Common myeloid progenitor, CD34-positive (primary cell): ENCODE measurements at regions not wholly inside any gene's neighbourhood (a gene's known extent, or its start where the extent isn't known, plus 50 kb on each side); places are given as distances from the start of the nearest gene placed in this dataset.

Experiments
- CTCF ChIA-PET: fragments of 350-600 bp; sonication (Branson Sonifier 250); formaldehyde crosslinking; loops from one replicate; lab custom pipeline; 2021; ENCODE audit warnings: antibody characterized with exemption; lab: Charles Lee
- POLR2A ChIA-PET: fragments of 350-600 bp; sonication (Branson Sonifier 250); formaldehyde crosslinking; loops from one replicate; lab custom pipeline; 2021; ENCODE audit warnings: antibody characterized with exemption; lab: Charles Lee
- DNase-seq, 3 donors: peaks; one replicate each; pipeline versions ENCODE4 v3.0.0 to v3.0.0-alpha.2; 2013
- H3K27ac ChIP-seq, 2 experiments: 1 replicate in 1 of 2; 2 replicates in 1 of 2; pipeline ENCODE4 v1.7.0; 2013; ENCODE audit warnings: inconsistent platforms in 2 of 2, low read length in 2 of 2, mild to moderate bottlenecking in 2 of 2, low read depth in 1 of 2, moderate library complexity in 1 of 2; ENCODE audit not compliant: severe bottlenecking in 2 of 2, insufficient read depth in 1 of 2, poor library complexity in 1 of 2
- H3K27me3 ChIP-seq, 5 experiments: replicated peaks in 2 of 5; 1 replicate in 3 of 5; 2 replicates in 2 of 5; pipeline versions ENCODE4 v1.6.1 to v1.7.0; 2013; ENCODE audit warnings: low read length in 4 of 5, mild to moderate bottlenecking in 2 of 5, moderate library complexity in 2 of 5, inconsistent platforms in 1 of 5; ENCODE audit not compliant: insufficient read depth in 5 of 5, control insufficient read depth in 4 of 5
- H3K36me3 ChIP-seq, 4 experiments: 1 replicate in 2 of 4; 2 replicates in 2 of 4; pipeline versions ENCODE4 v1.6.1 to v1.7.0; 2013; ENCODE audit warnings: low read length in 3 of 4, control low read depth in 1 of 4, mild to moderate bottlenecking in 1 of 4; ENCODE audit not compliant: control insufficient read depth in 4 of 4, insufficient read depth in 4 of 4
- H3K4me1 ChIP-seq, 4 experiments: 1 replicate in 3 of 4; 2 replicates in 1 of 4; pipeline versions ENCODE4 v1.6.1 to v1.7.1; 2013; ENCODE audit warnings: low read length in 3 of 4, mild to moderate bottlenecking in 3 of 4, control low read depth in 1 of 4, inconsistent platforms in 1 of 4, moderate library complexity in 1 of 4; ENCODE audit not compliant: control insufficient read depth in 4 of 4, insufficient read depth in 4 of 4; ENCODE audit errors: control extremely low read depth in 1 of 4
- H3K4me3 ChIP-seq, 7 experiments: 1 replicate in 4 of 7; 2 replicates in 3 of 7; pipeline versions ENCODE4 v1.5.1 to v1.7.0; 2013; ENCODE audit warnings: mild to moderate bottlenecking in 7 of 7, low read length in 6 of 7, moderate library complexity in 6 of 7, inconsistent platforms in 2 of 7, low read depth in 2 of 7, control low read depth in 1 of 7; ENCODE audit not compliant: insufficient read depth in 4 of 7, control insufficient read depth in 1 of 7; ENCODE audit errors: extremely low read depth in 1 of 7
- H3K9me3 ChIP-seq, 5 experiments: 1 replicate in 4 of 5; 2 replicates in 1 of 5; pipeline versions ENCODE4 v1.6.1 to v1.7.1; 2013; ENCODE audit warnings: low read length in 4 of 5, mild to moderate bottlenecking in 2 of 5, inconsistent platforms in 1 of 5, low read depth in 1 of 5, moderate library complexity in 1 of 5; ENCODE audit not compliant: control insufficient read depth in 4 of 5, insufficient read depth in 2 of 5; ENCODE audit errors: control extremely low read depth in 1 of 5
- WGBS: methylation state at CpG from one replicate; pipeline ENCODE4 v1.1.5; 2013; ENCODE audit not compliant: insufficient coverage; 5-methylcytosine and 5-hydroxymethylcytosine counted together

DNA sequence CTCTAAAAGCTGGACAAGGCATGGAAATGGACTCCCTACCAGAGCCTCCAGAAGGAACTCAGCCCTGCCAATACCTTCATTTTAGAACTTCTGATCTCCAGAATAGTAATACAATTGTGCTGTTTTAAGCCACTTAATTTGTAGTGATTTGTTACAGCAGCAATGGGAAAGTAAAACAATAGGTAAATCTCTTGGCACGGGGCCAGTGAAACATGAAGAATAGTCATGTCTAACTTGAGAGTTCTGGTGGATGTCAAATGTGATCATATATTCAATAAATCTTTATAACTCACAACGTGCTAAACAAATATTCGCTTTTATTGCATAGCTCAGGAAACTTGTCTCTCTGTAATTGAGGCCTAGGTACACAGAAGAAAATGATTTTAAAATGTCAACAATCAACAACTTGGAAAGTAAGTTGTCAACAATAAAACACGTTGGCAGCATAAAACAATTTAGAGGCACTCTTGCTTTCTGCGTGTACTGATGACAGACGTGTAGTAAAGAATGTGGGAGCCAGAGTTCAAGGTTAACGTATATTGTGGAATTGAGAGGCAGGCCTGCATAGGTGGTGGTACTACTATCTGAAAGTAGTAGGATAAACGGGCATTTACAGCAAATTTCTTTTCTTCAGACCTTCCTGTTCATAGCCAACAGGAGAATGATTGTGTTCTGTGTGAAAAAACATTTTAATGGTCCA, 140.5 kb upstream of the OPRM1 start:
- H3K27me3 ChIP-seq: no peaks in the 10 kb centered on the region
- no peaks in the 10 kb centered on the region for H3K36me3 ChIP-seq
- H3K27ac ChIP-seq: no peak overlapping the region
- ChIA-PET CTCF (interaction anchor here (0.7 kb wide), 1 partner anchor 11 kb away, joined by 3 read pairs; no protein-coding TSS in a partner anchor), POLR2A (no interaction called here)
- H3K9me3 ChIP-seq: peaks cover 0 to 2% (median 0%) of the 10 kb centered on the region in 5 experiments
- no peak for DNase-seq
- WGBS: 98% methylated on average over 5 of the region's 8 CpGs
- no peak overlapping the region for H3K4me3 ChIP-seq
- H3K4me1 ChIP-seq: no peaks in the 10 kb centered on the region

GRCh38 chr6:153882411-153882810, 156.6 kb upstream of the OPRM1 start:
- CTCF ChIA-PET: no interaction called here

GRCh38 chr6:153873541-153873940, 165.5 kb upstream of the OPRM1 start:
- H3K4me1 ChIP-seq: no peaks in the 10 kb centered on the region
- H3K9me3 ChIP-seq: peaks cover 0 to 3% (median 0%) of the 10 kb centered on the region in 5 experiments
- H3K27me3 ChIP-seq: no peaks in the 10 kb centered on the region
- POLR2A ChIA-PET: no interaction called here
- no peak for DNase-seq
- 85% methylated on average over 3 of the region's 3 CpGs for WGBS
- CTCF ChIA-PET: no interaction called here
- no peaks in the 10 kb centered on the region for H3K36me3 ChIP-seq
- no peak overlapping the region for H3K4me3 ChIP-seq
- no peak overlapping the region for H3K27ac ChIP-seq

More at GRCh38 chr6:153882411-153882810, 156.6 kb upstream of the OPRM1 start:
- H3K9me3 ChIP-seq: peaks cover 0 to 6% (median 0%) of the 10 kb centered on the region in 5 experiments
- no peak for DNase-seq
- H3K27ac ChIP-seq: no peak overlapping the region
- H3K4me1 ChIP-seq: no peaks in the 10 kb centered on the region
- no peak overlapping the region for H3K4me3 ChIP-seq
- no peaks in the 10 kb centered on the region for H3K36me3 ChIP-seq
- no peaks in the 10 kb centered on the region for H3K27me3 ChIP-seq
- POLR2A ChIA-PET: no interaction called here

GRCh38 chr6:153872946-153873345, 166.1 kb upstream of the OPRM1 start:
- no peaks in the 10 kb centered on the region for H3K36me3 ChIP-seq
- H3K27me3 ChIP-seq: no peaks in the 10 kb centered on the region
- WGBS: 80% methylated on average over 1 of the region's 2 CpGs
- CTCF ChIA-PET: no interaction called here
- no peaks in the 10 kb centered on the region for H3K9me3 ChIP-seq
- DNase-seq: no peak
- no peaks in the 10 kb centered on the region for H3K4me1 ChIP-seq
- H3K27ac ChIP-seq: no peak overlapping the region
- no peak overlapping the region for H3K4me3 ChIP-seq
- POLR2A ChIA-PET: no interaction called here

DNA sequence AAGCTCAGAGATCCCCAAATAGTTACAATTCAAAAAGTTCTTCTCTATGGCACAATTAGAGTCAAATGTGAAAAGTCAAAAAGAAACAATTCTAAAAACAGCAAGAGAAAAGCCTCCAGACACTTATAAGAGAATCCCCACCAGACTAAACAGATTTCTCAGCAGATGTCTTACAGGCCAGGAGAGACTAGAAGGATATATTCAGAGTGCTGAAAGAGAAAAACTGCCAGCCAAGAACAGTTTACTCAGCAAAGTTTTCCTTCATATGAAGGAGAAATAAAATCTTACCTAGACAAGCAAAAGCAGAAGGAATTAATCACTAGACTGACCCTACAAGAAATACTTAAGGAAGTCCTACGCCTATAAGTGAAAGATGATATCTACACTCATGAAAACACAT, 176.1 kb upstream of the OPRM1 start:
- WGBS: no CpG with 5 or more reads among the region's 1 CpG
- Histone ChIP-seq H3K27ac (no peak overlapping the region), H3K36me3 (no peaks in the 10 kb centered on the region), H3K4me3 (no peak overlapping the region), H3K9me3 (peaks cover 0 to 1% (median 0%) of the 10 kb centered on the region in 5 experiments), H3K4me1 (no peaks in the 10 kb centered on the region), H3K27me3 (no peaks in the 10 kb centered on the region)
- ChIA-PET POLR2A (no interaction called here), CTCF (no interaction called here)
- DNase-seq: no peak

- Histone ChIP-seq H3K36me3 (no peaks in the 10 kb centered on the region), H3K9me3 (peaks cover 0 to 1% (median 0%) of the 10 kb centered on the region in 5 experiments), H3K4me1 (no peaks in the 10 kb centered on the region), H3K27me3 (no peaks in the 10 kb centered on the region), H3K27ac (no peak overlapping the region), H3K4me3 (no peak overlapping the region)
- no peak for DNase-seq
- CTCF ChIA-PET: no interaction called here
- POLR2A ChIA-PET: no interaction called here
These were observed 176.9 kb upstream of the OPRM1 start for GRCh38 chr6:153862139-153862538.

DNA sequence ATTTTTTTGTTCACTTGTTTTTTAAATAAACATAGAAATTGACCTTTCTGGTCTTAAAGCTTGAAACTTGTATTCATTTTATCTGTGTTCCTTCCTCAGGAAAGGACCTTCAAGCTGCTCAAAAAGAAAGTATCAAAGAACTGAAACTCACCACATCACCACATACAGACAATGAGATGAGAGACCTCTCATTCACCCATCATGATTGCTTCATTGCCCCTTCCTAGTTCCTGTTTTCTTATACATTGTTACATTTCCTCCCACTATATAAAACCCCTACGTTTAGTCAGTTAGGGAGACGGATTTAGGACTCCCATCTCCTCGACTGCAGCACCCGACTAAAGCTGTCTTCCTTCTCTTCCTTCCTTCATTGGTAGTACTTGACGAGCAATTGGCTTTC, 180.5 kb upstream of the OPRM1 start:
- no peak for DNase-seq
- H3K36me3 ChIP-seq: no peaks in the 10 kb centered on the region
- ChIA-PET CTCF (no interaction called here), POLR2A (no interaction called here)
- H3K27me3 ChIP-seq: no peaks in the 10 kb centered on the region
- no peaks in the 10 kb centered on the region for H3K4me1 ChIP-seq
- no peak overlapping the region for H3K4me3 ChIP-seq
- no peaks in the 10 kb centered on the region for H3K9me3 ChIP-seq
- WGBS: 82% methylated on average over 4 of the region's 5 CpGs
- H3K27ac ChIP-seq: no peak overlapping the region
